Testis (tissue), 2 donors: ENCODE measurements at regions not wholly inside any gene's neighbourhood (a gene's known extent, or its start where the extent isn't known, plus 50 kb on each side); places are given as distances from the start of the nearest gene placed in this dataset.

ENCODE experiments used
- POLR2A ChIP-seq: fragments of 450-650 bp; IDR thresholded peaks from one replicate; pipeline ENCODE4 v1.6.1; 2017; ENCODE audit warnings: antibody characterized with exemption, mild to moderate bottlenecking, moderate library complexity
- TF ChIP-seq, protein P1 (sequence below), 3 experiments: fragments of 450-650 bp in 2 of 3; fragments of 200-600 bp in 1 of 3; sonication (generic) in 1 of 3; IDR thresholded peaks; one replicate each; pipeline ENCODE4 v1.5.1; 2016 to 2019; ENCODE audit warnings: antibody characterized with exemption in 3 of 3, mild to moderate bottlenecking in 2 of 3, moderate library complexity in 1 of 3

DNA sequence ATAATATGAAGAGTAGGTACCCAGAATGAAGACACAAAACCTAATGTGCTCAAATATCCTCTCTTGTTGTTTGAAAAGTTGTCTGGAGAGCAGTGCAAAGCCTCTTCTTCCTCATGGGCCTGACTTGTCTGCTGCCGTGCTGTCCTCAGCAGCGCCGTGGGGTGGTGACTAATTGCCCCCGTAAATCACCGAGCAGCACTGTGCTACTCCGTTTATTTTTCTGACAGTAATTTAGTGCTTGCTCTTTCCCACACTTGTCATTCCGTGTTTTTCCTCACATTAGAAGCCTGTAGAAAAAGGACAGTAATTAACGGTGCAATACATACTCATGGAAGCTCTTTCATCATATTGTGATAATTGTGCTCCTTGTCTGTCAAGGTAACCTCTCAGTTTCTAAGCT, 114.8 kb upstream of the BARHL2 start:
- TF ChIP-seq, protein P1, sequence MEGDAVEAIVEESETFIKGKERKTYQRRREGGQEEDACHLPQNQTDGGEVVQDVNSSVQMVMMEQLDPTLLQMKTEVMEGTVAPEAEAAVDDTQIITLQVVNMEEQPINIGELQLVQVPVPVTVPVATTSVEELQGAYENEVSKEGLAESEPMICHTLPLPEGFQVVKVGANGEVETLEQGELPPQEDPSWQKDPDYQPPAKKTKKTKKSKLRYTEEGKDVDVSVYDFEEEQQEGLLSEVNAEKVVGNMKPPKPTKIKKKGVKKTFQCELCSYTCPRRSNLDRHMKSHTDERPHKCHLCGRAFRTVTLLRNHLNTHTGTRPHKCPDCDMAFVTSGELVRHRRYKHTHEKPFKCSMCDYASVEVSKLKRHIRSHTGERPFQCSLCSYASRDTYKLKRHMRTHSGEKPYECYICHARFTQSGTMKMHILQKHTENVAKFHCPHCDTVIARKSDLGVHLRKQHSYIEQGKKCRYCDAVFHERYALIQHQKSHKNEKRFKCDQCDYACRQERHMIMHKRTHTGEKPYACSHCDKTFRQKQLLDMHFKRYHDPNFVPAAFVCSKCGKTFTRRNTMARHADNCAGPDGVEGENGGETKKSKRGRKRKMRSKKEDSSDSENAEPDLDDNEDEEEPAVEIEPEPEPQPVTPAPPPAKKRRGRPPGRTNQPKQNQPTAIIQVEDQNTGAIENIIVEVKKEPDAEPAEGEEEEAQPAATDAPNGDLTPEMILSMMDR (IDR thresholded peaks at IDR 0.05), result no peak
- TF ChIP-seq POLR2A, result no peak
